AG09319 (cell line): ENCODE measurements at regions not wholly inside any gene's neighbourhood (a gene's known extent, or its start where the extent isn't known, plus 50 kb on each side); places are given as distances from the start of the nearest gene placed in this dataset.

Experiments
- DNase-seq: peaks from one replicate; pipeline ENCODE4 v3.0.0-alpha.2; 2010; ENCODE audit warnings: low read depth; ENCODE audit errors: extremely low read depth
- TF ChIP-seq, protein P1 (sequence below): IDR thresholded peaks from 2 replicates; pipeline ENCODE4 v1.5.1; 2011; ENCODE audit warnings: low read depth, mild to moderate bottlenecking, inconsistent platforms, low read length, moderate library complexity

DNA sequence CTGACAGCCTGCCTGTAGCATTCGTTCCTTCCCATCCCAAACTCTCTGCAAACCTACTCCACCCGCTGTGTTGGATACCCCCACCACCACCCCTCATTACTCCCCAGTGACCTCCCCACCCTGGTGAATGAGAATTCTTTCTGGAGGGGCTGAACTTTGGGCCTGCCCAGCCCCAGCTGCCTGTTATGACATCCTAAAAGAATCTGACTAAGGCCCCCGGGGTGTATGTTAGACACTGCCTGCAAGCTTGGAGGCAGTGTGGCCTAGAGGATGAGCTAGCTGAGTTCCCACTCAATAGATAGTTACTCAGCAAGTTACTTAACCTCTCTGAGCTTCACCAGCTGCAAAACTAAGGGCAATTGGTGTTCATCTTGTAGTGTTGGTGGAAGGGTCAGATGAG, 110.2 kb upstream of the FGGY start:
- TF ChIP-seq, protein P1, sequence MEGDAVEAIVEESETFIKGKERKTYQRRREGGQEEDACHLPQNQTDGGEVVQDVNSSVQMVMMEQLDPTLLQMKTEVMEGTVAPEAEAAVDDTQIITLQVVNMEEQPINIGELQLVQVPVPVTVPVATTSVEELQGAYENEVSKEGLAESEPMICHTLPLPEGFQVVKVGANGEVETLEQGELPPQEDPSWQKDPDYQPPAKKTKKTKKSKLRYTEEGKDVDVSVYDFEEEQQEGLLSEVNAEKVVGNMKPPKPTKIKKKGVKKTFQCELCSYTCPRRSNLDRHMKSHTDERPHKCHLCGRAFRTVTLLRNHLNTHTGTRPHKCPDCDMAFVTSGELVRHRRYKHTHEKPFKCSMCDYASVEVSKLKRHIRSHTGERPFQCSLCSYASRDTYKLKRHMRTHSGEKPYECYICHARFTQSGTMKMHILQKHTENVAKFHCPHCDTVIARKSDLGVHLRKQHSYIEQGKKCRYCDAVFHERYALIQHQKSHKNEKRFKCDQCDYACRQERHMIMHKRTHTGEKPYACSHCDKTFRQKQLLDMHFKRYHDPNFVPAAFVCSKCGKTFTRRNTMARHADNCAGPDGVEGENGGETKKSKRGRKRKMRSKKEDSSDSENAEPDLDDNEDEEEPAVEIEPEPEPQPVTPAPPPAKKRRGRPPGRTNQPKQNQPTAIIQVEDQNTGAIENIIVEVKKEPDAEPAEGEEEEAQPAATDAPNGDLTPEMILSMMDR: no peak; the same call in 1 of the 2 replicates
- no peak for DNase-seq

DNA sequence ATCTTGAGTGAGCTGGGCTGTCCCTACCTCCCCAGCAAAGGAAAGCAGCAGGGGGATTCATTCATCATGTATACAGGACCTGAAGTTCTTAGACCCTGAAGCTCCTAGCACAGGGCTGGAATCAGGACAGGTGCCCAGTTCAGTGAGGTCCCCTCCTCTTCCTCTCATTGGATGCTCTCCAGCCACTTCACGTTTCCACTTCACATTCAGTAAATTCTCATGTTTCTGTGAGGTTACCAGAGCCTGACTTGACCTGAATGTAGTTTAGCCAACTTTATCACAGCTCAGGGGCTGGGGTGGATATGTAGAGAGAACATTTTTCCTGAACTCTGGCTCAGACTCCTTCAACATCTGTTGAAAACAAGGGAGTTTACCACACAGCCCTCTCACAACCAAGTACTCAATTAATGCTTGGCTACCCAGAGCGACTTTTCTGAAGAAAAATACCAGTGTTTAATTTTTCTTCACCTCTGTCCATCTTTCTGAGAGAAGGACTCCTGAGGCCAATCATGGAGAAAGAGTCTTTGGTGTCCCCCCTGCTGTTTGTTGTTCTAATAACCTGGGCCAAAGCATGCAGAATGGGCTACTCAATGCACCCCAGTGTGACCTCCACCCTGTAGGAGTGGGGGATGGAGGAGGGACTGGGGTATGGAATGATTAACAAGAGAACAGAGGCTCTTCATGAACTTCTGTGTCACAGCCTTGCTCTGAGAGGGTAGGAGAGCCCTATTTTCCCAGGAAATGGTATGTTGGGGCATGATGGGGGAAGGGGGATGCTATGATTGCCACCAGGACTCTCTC, 108.3 kb upstream of the FGGY start:
- DNase-seq: no peak

DNA sequence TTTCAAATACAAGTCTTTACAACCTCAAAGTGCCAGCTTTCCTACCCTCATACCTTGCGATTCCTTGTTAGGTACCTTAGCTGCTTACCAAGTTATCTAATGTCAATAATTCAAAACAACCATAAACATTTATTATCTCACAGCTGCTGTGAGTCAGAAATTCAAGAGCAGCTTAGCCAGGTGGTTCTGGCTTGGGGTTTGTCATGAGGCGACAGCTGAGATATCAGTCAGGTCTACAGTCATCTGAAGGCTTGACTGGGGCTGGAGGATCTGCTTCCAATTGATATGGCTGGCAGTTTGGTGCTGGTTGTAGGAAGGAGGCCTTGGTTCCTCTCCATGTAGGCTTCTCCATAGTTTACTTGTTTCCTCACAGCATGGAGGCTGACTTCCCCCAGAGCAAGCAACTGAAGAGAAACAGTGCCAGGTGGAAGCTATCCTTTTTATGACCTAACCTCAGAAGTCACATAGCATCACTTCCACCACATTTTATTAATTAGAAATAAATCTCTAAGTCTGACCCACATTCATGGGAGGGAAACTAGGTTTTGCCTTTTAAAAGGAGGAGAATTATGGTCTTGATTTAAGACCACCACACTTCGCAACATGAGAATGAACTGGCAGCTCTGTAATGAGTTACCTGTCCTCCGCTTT, 103.3 kb upstream of the FGGY start:
- TF ChIP-seq, protein P1: no peak
- DNase-seq: no peak

More for the DNA sequence above, 108.3 kb upstream of the FGGY start:
- TF ChIP-seq, protein P1: no peak

DNA sequence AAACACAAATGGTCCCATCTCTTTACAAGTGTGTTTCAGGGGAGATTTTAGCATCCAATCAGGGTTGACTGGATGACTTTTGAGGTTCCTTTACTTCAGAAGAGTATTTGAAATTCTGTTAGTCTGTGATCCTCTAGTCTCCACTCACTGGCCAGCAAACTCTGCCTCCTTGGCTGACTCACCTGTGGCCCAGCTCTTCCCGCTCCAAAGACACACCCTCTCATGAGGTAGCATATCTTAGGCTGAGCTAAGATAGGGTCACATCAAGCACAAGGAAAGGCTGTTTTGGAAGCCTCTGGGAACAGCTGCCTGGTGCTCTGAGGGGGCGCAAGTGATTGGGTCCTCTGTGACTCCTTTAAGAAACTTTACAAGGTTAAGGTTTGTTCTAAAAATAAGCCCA, 102.3 kb upstream of the FGGY start:
- DNase-seq: no peak
- TF ChIP-seq, protein P1: no peak

DNA sequence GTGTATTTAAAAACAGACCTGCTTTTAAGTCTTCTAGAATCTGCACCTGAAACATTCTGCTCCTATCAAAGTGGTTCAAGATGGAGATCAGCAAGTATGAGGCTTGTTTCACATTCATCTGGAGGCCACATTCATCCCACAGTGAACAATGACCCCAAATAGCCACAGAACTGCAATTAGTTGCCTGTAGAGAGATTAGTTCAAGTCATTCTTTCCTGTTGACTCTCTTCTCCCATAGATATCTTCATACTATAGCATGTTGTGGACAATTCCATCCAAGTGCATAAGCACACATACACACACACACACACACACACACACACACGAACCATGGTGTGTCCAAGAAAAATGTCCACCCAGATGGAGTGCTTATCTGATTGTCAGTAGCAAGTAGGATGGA, 101.7 kb upstream of the FGGY start:
- TF ChIP-seq, protein P1: no peak
- no peak for DNase-seq

DNA sequence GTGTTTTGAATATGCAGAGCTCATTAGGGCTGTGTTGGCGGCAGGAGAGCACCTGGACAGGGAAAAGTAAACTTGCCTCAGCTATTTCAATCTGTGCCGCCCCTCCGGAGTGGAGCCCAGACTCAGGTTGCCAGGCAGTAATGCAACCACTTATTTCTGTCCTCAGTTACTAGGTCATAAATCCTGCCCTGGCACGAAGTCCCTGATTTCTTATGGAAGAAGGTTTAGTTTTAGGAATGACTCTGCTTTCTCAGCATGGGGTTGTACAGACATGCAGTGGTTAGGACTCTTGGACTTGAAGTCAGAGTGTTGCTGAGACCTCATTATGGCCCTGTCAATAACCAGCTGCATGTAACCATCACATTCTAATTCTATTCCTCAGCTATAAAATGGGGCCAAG, 98.3 kb upstream of the FGGY start:
- TF ChIP-seq, protein P1: no peak
- no peak for DNase-seq

DNA sequence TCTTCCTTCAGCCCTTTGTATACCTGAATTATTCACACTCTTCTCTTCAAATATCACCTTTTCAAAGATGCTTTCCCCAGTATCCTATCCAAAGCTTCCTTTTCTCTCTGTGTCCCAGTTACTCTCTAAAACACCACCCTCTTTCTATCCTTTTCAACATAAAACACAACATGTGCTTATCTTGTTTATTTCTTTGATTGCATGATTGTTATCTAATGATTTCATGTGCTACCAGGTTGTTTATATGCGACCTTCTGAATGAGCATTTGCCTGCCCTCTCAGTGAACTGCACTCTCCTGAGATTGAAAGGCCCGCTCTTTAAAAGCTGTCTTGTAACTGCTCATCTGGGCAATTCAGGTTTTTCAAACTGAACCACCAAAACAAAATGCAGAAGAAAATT, 97.7 kb upstream of the FGGY start:
- TF ChIP-seq, protein P1: no peak
- no peak for DNase-seq
